ENCODE measurements at regions not wholly inside any gene's neighbourhood (a gene's known extent, or its start where the extent isn't known, plus 50 kb on each side); places are given as distances from the start of the nearest gene placed in this dataset.
A peak's percentile ranks its signal among the peaks of the same experiment; 100 is the strongest.

GRCh38 chr12:61853945-61854344 lies 406.3 kb upstream of the USP15 start:
- ChIA-PET POLR2A (no interaction called here), CTCF (ENCODE audit: low intra/inter-chr PET ratio) (no interaction called here)
- no peak overlapping the region for H2AFZ ChIP-seq (ENCODE audit: low read depth, low read length)
- H3K27me3 ChIP-seq (ENCODE audit: control insufficient read depth in 2 of 2, insufficient read depth in 2 of 2, low read length in 2 of 2): no peaks in the 10 kb centered on the region
- no peaks in the 10 kb centered on the region for H3K36me3 ChIP-seq (ENCODE audit: control insufficient read depth, insufficient read depth, low read length)
- no TSS peak for BruUV-seq (replicated peaks)
- no peaks in the 10 kb centered on the region for H3K9me1 ChIP-seq (ENCODE audit: control insufficient read depth, insufficient read depth, low read length)
- H3K9me3 ChIP-seq (replicated peaks; ENCODE audit: control insufficient read depth, insufficient read depth, low read depth, low read length): no peaks in the 10 kb centered on the region; the same call in 1 of the 2 replicates
- no peaks in the 10 kb centered on the region for H4K20me1 ChIP-seq (replicated peaks; ENCODE audit: control insufficient read depth, insufficient read depth, low read length)
- ATAC-seq (no peak), DNase-seq (ENCODE audit: extremely low read depth in 1 of 4, low spot score in 3 of 4) (no peak), FAIRE-seq (no peak)
- peak; percentile 84 for TF ChIP-seq ZNF316 (IDR thresholded peaks at IDR 0.05)
- no peak for TF ChIP-seq SRF (CRISPR knock-in tag; IDR thresholded peaks at IDR 0.05)
- no peak for TF ChIP-seq ZNF311 (CRISPR knock-in tag; IDR thresholded peaks at IDR 0.05)
- TF ChIP-seq HNRNPUL1 (IDR thresholded peaks at IDR 0.05; ENCODE audit: low read length): no peak
- no peak for TF ChIP-seq PRPF4 (IDR thresholded peaks at IDR 0.05; ENCODE audit: insufficient read depth, low read depth, low read length, poor library complexity, severe bottlenecking)
- TF ChIP-seq C11orf30 (IDR thresholded peaks at IDR 0.05; ENCODE audit: low read depth): peak; percentile 50
- peak; percentile 89 for TF ChIP-seq MAFF (IDR thresholded peaks at IDR 0.05; ENCODE audit: low read length)
- TF ChIP-seq ETV5 (CRISPR knock-in tag; IDR thresholded peaks at IDR 0.05; ENCODE audit: low read depth): no peak
- no peak for TF ChIP-seq ZNF174 (CRISPR knock-in tag; IDR thresholded peaks at IDR 0.05)
- no peak for TF ChIP-seq ARID4B (CRISPR knock-in tag; IDR thresholded peaks at IDR 0.05)
- no peak for TF ChIP-seq POLR2AphosphoS5 (IDR thresholded peaks at IDR 0.05; ENCODE audit: control insufficient read depth, insufficient read depth, low read depth, low read length)
- peak; percentile 82 for TF ChIP-seq MAFG (tag; conservative IDR thresholded peaks at IDR 0.05)
- TF ChIP-seq HNRNPL (IDR thresholded peaks at IDR 0.05; ENCODE audit: low read depth, low read length): no peak
- TF ChIP-seq, protein P1, sequence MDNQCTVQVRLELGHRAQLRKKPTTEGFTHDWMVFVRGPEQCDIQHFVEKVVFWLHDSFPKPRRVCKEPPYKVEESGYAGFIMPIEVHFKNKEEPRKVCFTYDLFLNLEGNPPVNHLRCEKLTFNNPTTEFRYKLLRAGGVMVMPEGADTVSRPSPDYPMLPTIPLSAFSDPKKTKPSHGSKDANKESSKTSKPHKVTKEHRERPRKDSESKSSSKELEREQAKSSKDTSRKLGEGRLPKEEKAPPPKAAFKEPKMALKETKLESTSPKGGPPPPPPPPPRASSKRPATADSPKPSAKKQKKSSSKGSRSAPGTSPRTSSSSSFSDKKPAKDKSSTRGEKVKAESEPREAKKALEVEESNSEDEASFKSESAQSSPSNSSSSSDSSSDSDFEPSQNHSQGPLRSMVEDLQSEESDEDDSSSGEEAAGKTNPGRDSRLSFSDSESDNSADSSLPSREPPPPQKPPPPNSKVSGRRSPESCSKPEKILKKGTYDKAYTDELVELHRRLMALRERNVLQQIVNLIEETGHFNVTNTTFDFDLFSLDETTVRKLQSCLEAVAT (IDR thresholded peaks at IDR 0.05): no peak
- peak; percentile 90 for TF ChIP-seq MAFK (IDR thresholded peaks at IDR 0.05; ENCODE audit: low read length)
- no peak for TF ChIP-seq EGR1 (conservative IDR thresholded peaks at IDR 0.05)
- no peak for TF ChIP-seq TEAD1 (CRISPR knock-in tag; IDR thresholded peaks at IDR 0.05)
- H3K4me3 ChIP-seq: no peak overlapping the region
- H3K9ac ChIP-seq (ENCODE audit: insufficient read depth in 1 of 2, low read depth in 2 of 2, low read length in 2 of 2): no peak overlapping the region
- H3K4me2 ChIP-seq (ENCODE audit: insufficient read depth, low read length): no peak overlapping the region
- H3K27ac ChIP-seq (ENCODE audit: extremely low read depth, low read depth, low read length): no peak overlapping the region
- H3K79me2 ChIP-seq (ENCODE audit: control insufficient read depth, insufficient read depth, low read length): no peaks in the 10 kb centered on the region
- in situ Hi-C loops (cut with MboI): no loop called here
- intact Hi-C loops (cut with micrococcal nuclease): no loop called here
- no peaks in the 10 kb centered on the region for H3K4me1 ChIP-seq (replicated peaks in 1 of 2; ENCODE audit: control insufficient read depth in 2 of 2, insufficient read depth in 2 of 2, low read length in 2 of 2)

Data from K562 (cell line).